NT2/D1 (cell line): ENCODE measurements at regions not wholly inside any gene's neighbourhood (a gene's known extent, or its start where the extent isn't known, plus 50 kb on each side); places are given as distances from the start of the nearest gene placed in this dataset.

ENCODE experiments used
- SUZ12 ChIP-seq: IDR thresholded peaks from 2 replicates; pipeline ENCODE4 v1.6.1; 2011; ENCODE audit not compliant: insufficient read length, insufficient read depth; ENCODE audit errors: extremely low read depth
- ZNF274 ChIP-seq: IDR thresholded peaks from 2 replicates; pipeline ENCODE4 v1.6.1; 2011; ENCODE audit warnings: mild to moderate bottlenecking, low read depth, low read length

GRCh38 chr2:174692256-174692919 lies 71.9 kb downstream of the CHRNA1 start:
- TF ChIP-seq SUZ12, result no peak
- TF ChIP-seq ZNF274, result no peak
